HG02852 (cell line): ENCODE measurements at regions not wholly inside any gene's neighbourhood (a gene's known extent, or its start where the extent isn't known, plus 50 kb on each side); places are given as distances from the start of the nearest gene placed in this dataset.
"Not testable (repeated sequence)": the region's sequence is repeated elsewhere in the genome, so short reads cannot be mapped to it uniquely, and the experiment has no call there.

Source experiments
- ATAC-seq: cut with Tn5 transposase; IDR thresholded peaks from one replicate; pipeline ENCODE4 v1.9.1; 2021; ENCODE audit warnings: mild to moderate bottlenecking, moderate library complexity; ENCODE audit not compliant: unreplicated experiment

DNA sequence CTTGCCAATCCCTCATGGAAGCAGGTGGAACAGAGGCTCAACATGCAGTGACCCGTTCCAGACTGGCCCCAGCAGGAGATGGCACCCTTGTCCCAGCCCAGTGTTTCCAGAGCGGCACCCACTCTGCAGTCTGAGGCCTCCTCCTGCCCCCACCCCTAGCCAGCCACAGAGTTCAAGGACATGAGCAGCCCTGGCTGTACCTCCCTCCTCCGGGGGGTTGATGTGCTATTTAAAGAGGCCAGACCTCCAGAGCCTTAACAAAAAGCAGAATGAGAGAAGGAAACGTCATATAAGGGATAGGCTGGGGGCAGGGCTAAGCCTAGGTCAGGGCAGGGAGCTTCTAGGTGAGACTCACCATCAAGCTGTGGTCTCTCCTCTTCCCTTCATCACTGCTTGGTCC, 115.7 kb upstream of the NANOS1 start:
- ATAC-seq: no peak

DNA sequence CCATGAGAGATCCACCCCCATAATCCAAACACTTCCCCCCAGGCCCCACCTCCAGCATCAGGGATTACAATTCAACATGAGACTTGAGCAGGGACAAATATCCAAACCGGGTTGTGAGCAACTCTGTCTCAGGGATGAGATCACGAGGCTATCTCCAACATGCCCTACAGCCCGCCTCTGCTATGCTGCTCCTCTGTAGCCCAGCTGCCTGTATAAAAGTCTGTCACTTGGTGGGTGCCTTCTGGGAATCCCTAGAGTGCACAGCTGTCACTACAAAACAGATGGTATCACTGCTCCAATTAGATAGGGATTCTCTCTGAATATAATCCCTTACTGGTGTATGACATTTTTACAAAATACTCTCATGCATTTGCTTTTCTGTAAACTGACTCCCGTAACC, 114.9 kb upstream of the NANOS1 start:
- ATAC-seq: no peak

DNA sequence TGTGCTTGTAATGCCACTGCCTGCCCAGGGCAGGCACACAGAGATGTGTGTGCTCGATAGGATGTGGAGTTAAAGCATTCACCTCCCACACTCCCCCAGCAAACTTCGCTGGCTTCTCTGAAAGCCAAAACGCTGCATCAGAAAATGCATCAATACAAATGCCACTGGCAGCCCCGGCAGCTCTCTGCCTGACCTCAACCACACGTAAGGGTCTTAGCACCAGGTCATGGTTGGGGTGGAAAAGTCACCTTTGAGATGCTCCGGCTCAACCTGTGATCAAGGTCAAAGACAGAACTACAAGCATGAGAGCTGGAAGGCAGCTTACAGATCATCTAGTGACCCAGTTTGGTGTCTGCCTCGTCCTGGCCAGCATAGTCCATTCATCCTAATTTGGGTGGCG, 114.4 kb upstream of the NANOS1 start:
- no peak for ATAC-seq

DNA sequence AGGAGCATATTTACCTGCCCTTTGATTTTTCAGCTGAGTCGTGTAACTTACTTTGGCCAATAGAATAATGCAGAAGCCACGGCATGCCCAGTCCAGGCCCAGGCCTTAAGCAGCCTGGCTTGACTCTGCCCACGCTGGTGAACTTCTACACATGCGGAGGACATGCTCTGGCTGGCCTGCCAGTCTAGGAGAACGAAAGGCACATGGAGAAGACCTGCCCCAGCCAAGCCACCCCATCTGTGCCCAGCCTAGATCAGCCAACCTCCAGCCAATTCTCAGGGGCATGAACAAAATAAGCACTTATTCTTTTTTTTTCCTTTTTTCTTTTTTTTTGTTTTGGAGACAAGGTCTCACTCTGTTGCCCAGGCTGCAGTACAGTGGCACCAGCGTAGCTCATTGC, 112.7 kb upstream of the NANOS1 start:
- no peak for ATAC-seq

DNA sequence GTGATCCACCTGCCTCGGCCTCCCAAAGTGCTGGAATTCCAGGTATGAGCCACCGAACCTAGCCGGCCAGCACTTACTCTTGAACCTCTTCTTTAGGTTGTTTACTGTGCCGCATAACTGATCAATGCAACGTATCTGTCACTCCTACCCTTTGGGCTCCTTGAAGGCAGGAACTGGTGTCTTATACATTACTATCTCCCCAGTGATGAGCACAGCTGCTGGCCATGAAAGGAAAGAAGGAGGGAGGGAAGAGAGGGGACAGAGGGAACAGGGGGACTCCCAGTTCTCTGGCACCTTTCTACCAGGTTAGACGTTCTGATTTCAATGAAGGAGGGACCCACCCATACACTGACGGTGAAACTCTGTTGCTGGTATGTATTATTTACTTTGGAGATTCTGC, 111.8 kb upstream of the NANOS1 start:
- no peak for ATAC-seq

DNA sequence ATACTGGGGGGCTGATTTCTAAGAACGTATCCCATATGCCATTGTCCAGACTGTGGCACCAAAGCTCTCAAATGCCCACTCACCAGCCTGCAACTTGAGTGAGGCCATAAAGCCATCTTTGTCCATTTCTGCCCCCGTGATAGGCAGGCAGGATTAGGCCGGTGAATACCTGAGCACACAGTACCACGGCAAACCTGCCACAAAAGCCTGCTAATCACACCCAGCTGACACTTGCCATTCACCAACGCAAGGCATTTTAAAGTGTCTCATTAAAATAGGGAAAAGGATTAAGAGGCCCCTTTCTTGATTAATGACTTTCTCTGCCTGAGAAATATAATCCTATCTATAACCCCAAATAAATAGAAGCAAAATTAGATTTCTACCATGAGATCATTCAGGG, 111.4 kb upstream of the NANOS1 start:
- no peak for ATAC-seq

DNA sequence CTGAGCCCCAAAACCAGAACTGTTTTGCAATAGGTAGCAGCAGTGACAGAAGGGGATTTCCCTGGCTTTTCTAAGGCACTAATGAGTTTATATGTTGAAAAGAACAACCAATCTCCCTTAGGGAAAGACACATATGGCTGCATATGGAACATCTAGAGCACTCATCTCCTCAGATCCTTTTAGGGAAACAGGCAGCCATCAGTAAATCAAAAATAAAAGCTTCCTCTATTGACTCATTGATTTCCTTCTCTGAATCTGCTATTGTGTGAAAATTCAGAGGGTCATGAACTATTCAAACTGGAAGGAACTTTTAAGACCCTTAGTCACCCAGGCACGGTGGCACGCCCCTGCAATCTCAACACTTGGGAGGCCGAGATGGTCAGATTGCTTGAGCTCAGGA, 110.9 kb upstream of the NANOS1 start:
- no peak for ATAC-seq

DNA sequence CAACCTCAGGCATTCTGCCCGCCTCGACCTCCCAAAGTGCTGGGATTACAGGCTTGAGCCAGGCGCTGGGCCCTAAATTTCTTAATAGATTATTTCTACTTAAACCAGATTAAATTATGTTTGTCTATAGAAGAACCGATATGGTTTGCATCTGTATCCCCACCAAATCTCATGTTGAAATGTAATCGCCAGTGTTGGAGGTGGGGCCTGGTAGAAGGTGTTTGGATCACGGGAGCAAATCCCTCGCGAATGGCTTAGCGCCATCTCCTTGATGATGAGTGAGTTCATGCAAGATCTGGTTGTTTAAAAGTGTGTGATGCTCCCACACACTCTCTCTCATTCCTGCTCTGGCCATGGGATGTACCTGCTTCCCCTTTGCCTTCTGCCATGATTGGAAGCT, 109.3 kb upstream of the NANOS1 start:
- no peak for ATAC-seq

DNA sequence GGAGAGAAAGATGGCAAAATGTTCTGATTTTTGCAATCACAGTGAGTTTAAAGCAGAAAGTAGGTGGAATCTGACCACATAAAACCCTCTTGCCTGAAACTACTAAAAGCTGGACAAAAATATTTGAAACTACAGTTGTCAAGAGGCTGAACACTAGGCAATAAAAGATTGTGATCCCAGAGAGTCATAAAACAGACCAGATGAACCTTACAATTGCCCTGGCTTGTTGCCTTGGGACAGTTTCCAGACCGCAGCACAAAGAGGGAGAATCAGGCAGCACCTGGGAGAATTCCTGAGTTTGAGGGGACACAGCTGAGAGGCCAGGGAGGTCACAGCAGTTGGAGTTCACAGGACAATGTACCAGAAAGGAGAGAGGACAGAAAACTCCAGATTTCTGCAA, 107.3 kb upstream of the NANOS1 start:
- no peak for ATAC-seq

DNA sequence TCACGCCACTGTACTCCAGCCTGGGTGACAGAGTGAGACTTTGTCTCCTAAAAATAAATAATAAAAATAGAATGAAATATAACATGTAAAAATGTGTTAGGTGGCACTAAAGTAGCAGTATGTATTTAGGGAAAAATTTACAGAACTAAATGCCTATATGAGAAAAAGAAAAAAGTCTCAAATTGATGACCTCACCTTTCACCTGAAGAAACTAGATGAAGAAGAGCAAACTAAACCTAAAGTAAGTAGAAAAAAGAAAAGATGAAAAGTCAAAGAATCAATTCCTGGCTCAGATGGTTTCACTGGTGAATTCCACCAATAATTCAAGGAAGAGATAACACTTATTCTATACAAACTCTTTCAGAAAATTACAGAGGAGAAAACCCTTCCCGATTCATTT, 106.5 kb upstream of the NANOS1 start:
- no peak for ATAC-seq

DNA sequence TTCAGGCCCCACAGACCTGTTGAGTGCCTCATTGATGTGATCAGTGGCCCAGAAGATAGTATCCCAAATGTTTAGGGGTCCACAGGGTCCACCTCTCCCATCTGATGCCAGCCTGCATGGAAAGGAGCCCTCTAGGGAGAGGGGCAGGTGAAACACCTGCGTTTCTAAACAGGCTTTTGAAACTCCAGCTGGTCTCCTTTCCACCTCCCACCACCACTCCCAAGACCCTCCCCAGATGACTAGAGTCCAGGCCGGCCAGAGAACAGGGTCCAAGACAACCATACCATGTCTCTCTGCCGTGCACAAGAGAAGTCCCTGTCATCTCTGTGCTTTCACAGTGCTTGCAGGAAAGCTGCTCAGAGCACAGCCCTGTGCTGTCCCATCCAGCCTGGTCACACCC, 105.0 kb upstream of the NANOS1 start:
- no peak for ATAC-seq

DNA sequence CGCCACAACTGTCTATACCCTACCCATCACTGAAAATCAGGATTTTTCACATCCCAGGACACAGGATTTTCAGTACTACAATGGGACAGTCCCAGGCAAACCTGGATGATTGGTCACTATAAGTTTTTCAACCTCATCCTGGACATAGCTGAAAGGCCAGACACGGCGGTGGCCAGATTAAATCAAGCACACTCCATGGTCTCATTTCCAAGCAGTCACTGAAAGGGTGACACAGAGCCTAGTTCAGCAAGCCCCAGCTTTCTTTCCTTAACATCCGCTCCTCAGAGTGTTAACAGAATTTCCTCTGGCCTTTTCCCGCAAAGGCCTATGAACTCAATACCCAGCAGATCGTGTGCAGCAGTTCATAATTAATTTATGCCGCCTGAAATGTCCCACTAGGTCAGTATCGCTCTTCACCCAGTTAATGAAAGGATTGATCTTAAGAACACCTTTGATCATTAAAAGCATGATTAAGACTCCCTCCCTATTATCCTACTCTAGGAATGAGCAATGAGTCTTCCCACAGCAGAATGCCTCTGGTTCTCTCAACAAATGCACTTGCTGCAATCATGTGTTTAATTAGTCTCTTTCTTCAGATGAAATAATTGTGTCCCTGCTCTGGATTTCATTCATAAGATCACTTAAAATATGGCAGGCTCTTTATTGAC, 104.0 kb upstream of the NANOS1 start:
- ATAC-seq: no peak

DNA sequence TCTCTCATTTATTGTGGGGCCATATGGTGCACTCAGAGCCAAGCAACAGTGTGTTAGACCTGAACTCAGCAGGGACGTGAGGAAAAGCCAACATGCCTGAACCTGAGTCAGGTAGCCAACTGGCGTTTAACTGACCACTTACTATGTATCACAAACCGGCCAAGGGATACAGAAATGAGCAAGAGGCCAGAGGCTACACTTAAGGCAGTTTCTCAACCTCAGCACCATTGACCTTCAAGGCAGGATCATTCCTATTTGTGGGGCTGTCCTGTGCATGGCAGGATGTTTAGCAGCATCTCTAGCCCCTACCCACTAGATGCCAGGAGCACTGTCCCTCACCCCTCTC, 103.5 kb upstream of the NANOS1 start:
- no peak for ATAC-seq

DNA sequence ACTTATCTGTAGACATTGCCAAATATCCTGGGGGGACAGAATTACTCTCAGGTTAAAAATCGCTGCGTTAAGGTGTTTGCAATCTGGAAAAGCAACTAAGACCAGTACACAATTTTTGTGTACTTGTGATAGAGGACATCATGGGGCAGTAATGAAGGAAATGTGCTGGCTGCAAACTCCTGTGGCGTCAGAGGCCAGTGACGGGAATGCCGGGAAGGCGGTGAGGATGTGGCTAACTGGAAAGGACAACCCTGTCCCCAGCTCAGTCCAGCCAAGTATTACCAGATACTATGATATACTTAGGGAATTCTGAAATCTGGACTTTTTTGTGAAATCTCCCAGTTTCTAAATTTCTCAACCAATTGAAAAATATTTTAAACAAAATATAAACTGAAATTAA, 103.1 kb upstream of the NANOS1 start:
- ATAC-seq: no peak

DNA sequence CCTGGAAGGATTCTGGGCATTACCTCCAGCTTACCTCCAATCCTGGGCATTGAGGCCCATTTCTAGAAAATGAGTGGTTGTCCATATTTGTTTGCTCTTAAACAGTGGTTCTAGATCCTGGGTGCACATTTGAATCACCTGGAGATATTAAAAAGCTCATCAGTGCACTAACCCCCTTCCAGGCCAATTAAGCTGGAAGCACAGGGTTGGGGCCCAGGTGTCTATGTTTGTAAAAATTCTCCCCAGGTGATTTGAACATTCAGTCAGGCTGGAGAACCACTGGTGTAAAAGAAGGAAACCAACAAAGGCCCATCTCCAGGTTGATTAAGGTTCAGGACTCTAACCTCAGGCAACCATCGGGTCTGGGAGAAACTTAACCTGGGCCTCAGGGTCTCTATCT, 102.6 kb upstream of the NANOS1 start:
- ATAC-seq: no peak

DNA sequence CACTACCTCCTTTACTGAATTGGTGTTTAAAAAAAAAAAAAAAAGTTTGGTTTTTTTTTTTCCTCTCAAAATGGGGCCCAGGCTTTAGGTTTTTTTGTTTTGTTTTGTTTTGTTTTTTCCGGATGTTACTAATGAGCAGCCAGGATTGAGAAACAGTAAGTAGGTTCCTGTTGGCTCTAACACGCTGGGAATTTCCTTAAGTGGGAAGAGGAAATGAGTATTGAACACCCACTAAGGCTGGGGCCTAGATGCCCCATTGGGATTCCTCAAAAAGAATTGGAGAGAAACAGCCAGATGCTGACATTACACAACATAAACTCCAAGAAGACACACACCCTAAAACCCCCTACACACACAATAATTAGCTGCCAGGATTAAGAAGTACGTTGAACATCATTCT, 102.2 kb upstream of the NANOS1 start:
- no peak for ATAC-seq

DNA sequence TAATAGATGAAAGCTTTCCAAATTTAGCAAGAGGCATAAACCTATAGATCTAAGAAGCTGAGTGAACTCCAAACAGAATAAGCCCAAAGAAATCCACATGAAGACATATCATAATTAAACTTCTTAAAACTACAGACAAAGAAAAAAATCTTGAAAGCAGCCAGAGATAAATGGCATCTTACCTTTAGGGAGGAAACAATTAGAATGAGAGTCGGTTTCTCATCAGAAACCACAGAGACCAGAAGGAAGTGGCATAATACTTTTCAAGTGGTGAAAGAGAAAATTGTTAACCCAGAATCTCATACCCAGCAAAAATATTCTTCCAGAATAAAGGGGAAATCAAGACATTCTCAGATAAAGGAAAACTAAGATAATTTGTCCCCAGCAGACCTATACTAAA, 98.9 kb upstream of the NANOS1 start:
- ATAC-seq: no peak

DNA sequence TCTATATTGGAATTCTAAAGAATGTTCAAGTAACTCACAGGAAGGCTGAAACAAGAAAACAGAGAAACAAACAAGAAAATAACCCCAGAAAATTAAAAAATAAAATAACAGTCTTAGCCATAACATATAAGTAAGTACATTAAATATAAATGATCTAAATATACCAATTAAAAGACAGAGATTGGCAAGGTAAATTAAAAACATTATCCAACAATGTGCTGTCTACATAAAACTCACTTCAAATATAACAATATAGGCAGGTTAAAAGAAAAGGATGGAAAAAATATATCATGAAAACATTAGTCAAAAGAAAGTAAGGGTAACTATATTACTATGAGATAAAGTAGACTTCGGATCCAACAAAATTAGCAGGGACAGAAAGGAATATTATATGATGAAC, 98.1 kb upstream of the NANOS1 start:
- no peak for ATAC-seq

DNA sequence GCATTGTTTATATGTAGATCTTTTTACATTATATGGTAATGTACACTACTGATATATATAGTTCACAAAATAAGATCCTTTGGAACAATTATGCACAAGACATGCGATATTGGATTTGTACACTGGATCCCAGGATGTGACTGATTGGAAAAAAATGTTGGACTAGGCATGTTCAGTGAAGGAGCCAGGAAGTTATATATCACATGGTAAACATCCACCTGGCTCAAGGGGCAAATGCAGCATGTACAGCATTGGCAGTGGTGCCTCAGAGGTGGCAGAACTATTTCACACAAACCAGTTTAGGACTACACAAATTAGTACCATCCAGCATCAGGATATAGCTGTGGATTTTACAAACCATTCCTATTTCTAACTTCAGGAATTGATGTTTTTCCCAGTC, 97.4 kb upstream of the NANOS1 start:
- not testable (repeated sequence) for ATAC-seq

DNA sequence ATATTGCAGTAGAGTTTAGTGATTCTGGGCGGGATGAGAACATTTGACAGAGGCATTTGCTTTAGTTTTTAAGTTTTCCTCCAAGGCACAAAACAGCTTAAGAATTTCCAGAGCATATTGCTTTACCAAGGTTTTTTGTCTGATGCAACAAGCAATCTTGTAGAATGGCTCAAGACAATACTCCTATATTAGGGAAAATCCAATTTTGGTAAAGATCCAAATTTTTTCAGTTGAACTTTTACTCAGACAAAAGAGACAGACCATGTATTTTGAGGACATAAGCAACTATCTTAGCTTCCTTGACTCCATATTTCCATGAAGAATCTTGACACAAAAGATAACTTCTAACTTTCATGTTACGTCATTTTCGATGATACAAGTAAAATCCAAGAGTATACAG, 92.3 kb upstream of the NANOS1 start:
- no peak for ATAC-seq

DNA sequence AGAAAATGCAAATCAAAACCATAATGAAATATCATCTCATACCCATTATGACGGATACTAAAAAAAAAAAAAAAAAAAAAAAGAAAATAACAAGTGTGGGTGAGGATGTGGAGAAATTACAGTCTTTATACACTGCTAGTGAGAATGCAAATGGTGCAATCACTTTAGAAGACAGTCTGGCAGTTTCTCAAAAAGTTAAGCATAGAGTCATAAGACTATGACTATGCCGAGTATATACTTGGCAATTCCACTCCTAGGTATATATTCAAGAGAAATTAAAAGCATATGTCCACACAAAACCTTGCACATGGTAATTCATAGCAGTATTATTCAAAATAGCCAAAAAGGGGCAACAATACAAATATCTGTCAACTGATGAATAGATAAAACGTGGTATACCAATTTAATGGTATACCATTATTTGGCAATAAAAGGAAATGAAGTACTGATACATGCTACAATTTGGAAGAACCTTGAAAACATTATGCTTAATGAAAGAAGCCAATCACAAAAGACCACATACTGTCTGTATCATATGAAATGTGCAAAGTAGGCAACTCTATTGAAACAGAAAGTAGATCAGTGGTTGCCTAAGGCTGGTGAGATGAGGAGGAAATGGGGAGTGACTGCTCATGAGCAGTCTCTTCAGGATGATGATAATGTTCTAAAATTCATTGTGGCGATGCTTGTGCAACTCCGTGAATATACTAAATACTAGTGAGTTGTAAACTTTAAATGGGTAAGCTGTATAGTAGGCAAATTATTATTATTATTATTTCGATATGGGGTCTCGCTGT, 90.1 kb upstream of the NANOS1 start:
- ATAC-seq: no peak

DNA sequence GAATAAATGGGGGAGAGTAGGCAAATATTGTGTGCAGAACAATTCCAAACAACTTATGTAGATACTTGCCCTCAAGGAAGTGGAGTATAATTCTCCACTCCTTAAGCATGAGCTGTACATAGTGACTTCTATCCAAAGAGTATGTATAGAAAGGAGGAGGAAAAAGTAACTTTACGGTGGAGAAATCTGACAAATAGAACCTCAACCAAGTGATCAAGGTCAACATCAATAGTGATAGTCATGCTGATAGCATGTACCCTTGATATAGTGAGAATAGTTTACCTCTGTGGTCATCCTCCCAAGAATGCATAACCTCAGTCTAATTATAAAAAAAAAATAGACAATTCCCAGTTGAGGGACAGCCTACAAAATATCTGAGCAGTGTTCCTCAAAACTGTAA, 89.1 kb upstream of the NANOS1 start:
- no peak for ATAC-seq

DNA sequence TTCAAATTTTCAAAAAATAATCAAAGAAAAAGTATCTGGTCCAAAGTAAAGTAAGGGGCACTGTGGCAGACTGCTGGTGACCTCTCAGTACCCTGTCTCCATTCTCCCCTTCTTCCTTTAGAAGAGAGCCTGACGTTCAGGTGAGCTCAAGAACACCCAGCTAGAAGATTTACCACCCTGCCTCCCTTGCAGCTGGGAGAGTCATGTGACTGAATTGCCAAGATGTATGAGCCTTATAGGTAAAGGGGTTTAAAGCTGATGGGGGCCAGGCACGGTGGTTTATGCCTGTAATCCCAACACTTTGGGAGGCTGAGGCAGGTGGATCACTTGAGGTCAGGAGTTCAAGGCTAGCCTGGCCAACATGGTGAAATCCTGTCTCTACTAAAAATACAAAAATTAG, 86.3 kb upstream of the NANOS1 start:
- ATAC-seq: no peak
